ENCODE measurements at regions not wholly inside any gene's neighbourhood (a gene's known extent, or its start where the extent isn't known, plus 50 kb on each side); places are given as distances from the start of the nearest gene placed in this dataset.

DNA sequence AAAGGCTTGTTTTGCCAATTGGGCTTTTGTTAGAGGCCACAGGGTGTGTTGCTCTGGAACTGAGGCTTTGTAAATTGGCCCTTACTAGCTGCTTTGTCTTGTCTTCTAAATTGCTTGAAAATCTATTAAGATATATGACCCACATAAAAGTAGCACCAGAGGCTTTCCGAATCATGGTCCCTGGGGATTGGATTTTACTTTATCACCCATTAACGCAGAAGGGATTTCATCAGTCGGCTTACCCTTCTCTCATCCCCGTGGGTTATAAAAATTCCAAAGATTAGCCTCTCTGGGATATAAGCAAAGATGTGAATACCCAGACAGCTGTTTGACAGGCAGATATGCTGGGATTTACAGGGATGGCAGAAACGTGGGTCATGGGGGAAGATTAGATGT lies 98.3 kb upstream of the CHL1 start:
- 53 to 57% methylated on average over 5 of the region's 5 CpGs for WGBS, 2 donors
- Histone ChIP-seq H3K36me3 (replicated peaks in 1 of 2; ENCODE audit: insufficient read depth in 1 of 2, low read depth in 2 of 2) (no peaks in the 10 kb centered on the region), H3K4me1 (no peaks in the 10 kb centered on the region), H3K9me3 (no peaks in the 10 kb centered on the region), H3K27ac (no peak overlapping the region), H3K4me3 (no peak overlapping the region), H3K27me3 (no peaks in the 10 kb centered on the region)
- intact Hi-C loops (cut with DNase I): no loop called here
- no peak for TF ChIP-seq CTCF (IDR thresholded peaks at IDR 0.05)
- TF ChIP-seq POLR2A (IDR thresholded peaks at IDR 0.05): no peak
- no peak for DNase-seq
- no peak for ATAC-seq

- no peaks in the 10 kb centered on the region for H3K27me3 ChIP-seq
- WGBS, 2 donors: 49 to 50% methylated on average over 5 of the region's 5 CpGs
- H3K9me3 ChIP-seq: no peaks in the 10 kb centered on the region
- H3K4me1 ChIP-seq: no peaks in the 10 kb centered on the region
- no peak overlapping the region for H3K27ac ChIP-seq
- no peaks in the 10 kb centered on the region for H3K36me3 ChIP-seq (replicated peaks in 1 of 2; ENCODE audit: insufficient read depth in 1 of 2, low read depth in 2 of 2)
- no peak overlapping the region for H3K4me3 ChIP-seq
- DNase-seq (no peak), ATAC-seq (no peak)
- TF ChIP-seq CTCF (IDR thresholded peaks at IDR 0.05): no peak
- no peak for TF ChIP-seq POLR2A (IDR thresholded peaks at IDR 0.05)
- intact Hi-C loops (cut with DNase I): no loop called here
Observed at GRCh38 chr3:99506-99905, 97.1 kb upstream of the CHL1 start.

DNA sequence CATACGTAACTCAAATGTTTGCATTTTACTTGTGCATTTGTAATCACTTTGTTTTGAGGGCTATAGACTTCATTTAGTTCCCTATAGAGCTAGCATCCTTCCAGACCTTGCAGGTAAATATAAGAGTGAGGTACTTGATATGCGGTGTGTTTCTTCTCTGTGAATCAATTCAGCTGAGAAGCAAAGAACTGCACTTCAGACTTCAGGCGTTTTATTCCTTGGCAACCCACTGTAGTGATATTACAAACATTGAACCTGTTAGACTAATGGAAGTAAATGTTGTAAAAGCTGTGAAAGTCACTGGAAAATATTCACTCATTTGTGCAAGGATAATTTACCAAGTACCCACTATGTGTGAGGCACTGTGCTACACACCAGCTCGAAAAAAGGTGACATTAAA lies 94.1 kb upstream of the CHL1 start:
- Histone ChIP-seq H3K4me1 (no peaks in the 10 kb centered on the region), H3K36me3 (replicated peaks in 1 of 2; ENCODE audit: insufficient read depth in 1 of 2, low read depth in 2 of 2) (no peaks in the 10 kb centered on the region), H3K4me3 (no peak overlapping the region), H3K9me3 (no peaks in the 10 kb centered on the region), H3K27me3 (no peaks in the 10 kb centered on the region), H3K27ac (no peak overlapping the region)
- intact Hi-C loops (cut with DNase I): no loop called here
- ATAC-seq (no peak), DNase-seq (no peak)
- WGBS, 2 donors: 42 to 55% methylated on average over 4 of the region's 4 CpGs
- TF ChIP-seq POLR2A (IDR thresholded peaks at IDR 0.05): no peak
- TF ChIP-seq CTCF (IDR thresholded peaks at IDR 0.05): no peak

DNA sequence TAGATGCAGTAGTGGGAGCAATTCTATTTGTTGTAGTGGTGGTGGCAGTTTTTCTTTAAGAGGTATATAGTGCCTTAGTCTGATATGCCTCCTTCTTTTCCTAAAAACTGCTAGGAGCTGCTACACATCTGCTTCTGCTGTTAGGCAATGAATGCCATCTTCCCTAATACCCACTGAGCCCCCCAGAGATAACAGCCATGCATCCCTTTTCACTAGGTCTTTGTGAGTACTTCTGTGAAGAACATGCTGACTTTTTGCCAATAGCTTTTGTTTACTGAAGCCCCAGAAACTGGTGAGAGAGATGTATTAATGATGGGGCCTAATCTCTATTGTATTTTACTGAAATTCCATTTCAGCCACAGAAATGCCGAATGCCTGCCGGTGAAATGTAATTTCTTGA lies 92.6 kb upstream of the CHL1 start:
- no peak for ATAC-seq
- Histone ChIP-seq H3K9me3 (no peaks in the 10 kb centered on the region), H3K36me3 (replicated peaks in 1 of 2; ENCODE audit: insufficient read depth in 1 of 2, low read depth in 2 of 2) (no peaks in the 10 kb centered on the region), H3K4me3 (no peak overlapping the region), H3K4me1 (no peaks in the 10 kb centered on the region), H3K27me3 (no peaks in the 10 kb centered on the region), H3K27ac (no peak overlapping the region)
- 48 to 52% methylated on average over 2 of the region's 2 CpGs for WGBS, 2 donors
- TF ChIP-seq POLR2A (IDR thresholded peaks at IDR 0.05) (no peak), CTCF (IDR thresholded peaks at IDR 0.05) (no peak)
- intact Hi-C loops (cut with DNase I): no loop called here
- no peak for DNase-seq

GRCh38 chr3:105585-105984 lies 91.0 kb upstream of the CHL1 start:
- DNase-seq (no peak), ATAC-seq (no peak)
- Histone ChIP-seq H3K4me3 (no peak overlapping the region), H3K4me1 (no peaks in the 10 kb centered on the region), H3K36me3 (replicated peaks in 1 of 2; ENCODE audit: insufficient read depth in 1 of 2, low read depth in 2 of 2) (no peaks in the 10 kb centered on the region), H3K27ac (no peak overlapping the region), H3K27me3 (no peaks in the 10 kb centered on the region), H3K9me3 (no peaks in the 10 kb centered on the region)
- 50% methylated on average over 5 of the region's 5 CpGs for WGBS, 2 donors
- TF ChIP-seq POLR2A (IDR thresholded peaks at IDR 0.05) (no peak), CTCF (IDR thresholded peaks at IDR 0.05) (no peak)
- intact Hi-C loops (cut with DNase I): no loop called here
